SK-N-SH (cell line): ENCODE measurements at regions not wholly inside any gene's neighbourhood (a gene's known extent, or its start where the extent isn't known, plus 50 kb on each side); places are given as distances from the start of the nearest gene placed in this dataset.
A peak's percentile ranks its signal among the peaks of the same experiment; 100 is the strongest.
"Not testable (repeated sequence)": the region's sequence is repeated elsewhere in the genome, so short reads cannot be mapped to it uniquely, and the experiment has no call there.

Experiments used
- CTCF ChIA-PET: fragments of 300-600, 350-600 bp; formaldehyde crosslinking; extraction: SDS; loops from one replicate; lab custom pipeline; 2021; lab: Yijun Ruan, JAX
- POLR2A ChIA-PET: fragments of 350-600 bp; sonication (Branson Sonifier 250); formaldehyde crosslinking; extraction: SDS; loops from one replicate; lab custom pipeline; 2020; ENCODE audit warnings: antibody characterized with exemption, inconsistent platforms; lab: Yijun Ruan, JAX
- DNase-seq: peaks from one replicate; pipeline ENCODE4 v3.0.0; 2012
- H2AFZ ChIP-seq: fragments of 200-600 bp; sonication (generic); 2 replicates; pipeline ENCODE4 v1.8.1; 2016; ENCODE audit warnings: antibody characterized with exemption, mild to moderate bottlenecking, low read depth
- H3F3A ChIP-seq: fragments of 200-600 bp; sonication (generic); replicated peaks from 2 replicates; pipeline ENCODE3; 2016; ENCODE audit warnings: antibody characterized with exemption, mild to moderate bottlenecking; ENCODE audit not compliant: insufficient read depth
- H3K27ac ChIP-seq, 2 experiments: fragments of 200-500 bp in 1 of 2; fragments of 200-600 bp in 1 of 2; sonication (Bioruptor generic) in 1 of 2; sonication (generic), shearing (Covaris generic) in 1 of 2; 2 replicates each; pipeline versions ENCODE4 v1.5.1 to v1.6.1; 2014 to 2016; ENCODE audit warnings: low read depth in 2 of 2, inconsistent platforms in 1 of 2, low read length in 1 of 2, mild to moderate bottlenecking in 1 of 2, mixed read lengths in 1 of 2
- H3K27me3 ChIP-seq: fragments of 200-600 bp; sonication (generic), shearing (Covaris generic); 2 replicates; pipeline ENCODE4 v1.6.1; 2016; ENCODE audit warnings: mixed run types; ENCODE audit not compliant: insufficient read depth
- H3K36me3 ChIP-seq, 2 experiments: fragments of 200-500 bp in 1 of 2; fragments of 200-600 bp in 1 of 2; sonication (Bioruptor generic) in 1 of 2; sonication (generic) in 1 of 2; replicated peaks in 1 of 2; 2 replicates each; pipeline versions ENCODE3 to v1.5.1; 2014 to 2016; ENCODE audit warnings: low read length in 1 of 2, mild to moderate bottlenecking in 1 of 2; ENCODE audit not compliant: insufficient read depth in 2 of 2, control insufficient read depth in 1 of 2
- H3K4me1 ChIP-seq, 2 experiments: fragments of 200-500 bp in 1 of 2; fragments of 200-600 bp in 1 of 2; sonication (Bioruptor generic) in 1 of 2; sonication (generic), shearing (Covaris generic) in 1 of 2; 2 replicates each; pipeline versions ENCODE4 v1.5.1 to v1.6.1; 2014 to 2016; ENCODE audit warnings: low read depth in 1 of 2, low read length in 1 of 2, mixed run types in 1 of 2; ENCODE audit not compliant: insufficient read depth in 2 of 2, control insufficient read depth in 1 of 2
- H3K4me2 ChIP-seq: fragments of 200-600 bp; sonication (generic), shearing (Covaris generic); 2 replicates; pipeline ENCODE4 v1.6.1; 2017; ENCODE audit warnings: mixed run types
- H3K4me3 ChIP-seq, 2 experiments: fragments of 200-500 bp in 1 of 2; fragments of 200-600 bp in 1 of 2; sonication (Bioruptor generic) in 1 of 2; sonication (generic), shearing (Covaris generic) in 1 of 2; 2 replicates each; pipeline versions ENCODE4 v1.5.1 to v1.8.1; 2014 to 2016; ENCODE audit warnings: low read depth in 2 of 2, inconsistent platforms in 1 of 2, low read length in 1 of 2, mild to moderate bottlenecking in 1 of 2, mixed read lengths in 1 of 2, moderate library complexity in 1 of 2
- H3K79me2 ChIP-seq: fragments of 200-600 bp; sonication (generic); 2 replicates; pipeline ENCODE4 v1.8.1; 2017; ENCODE audit warnings: mild to moderate bottlenecking; ENCODE audit not compliant: insufficient read depth
- H3K9ac ChIP-seq: fragments of 200-600 bp; sonication (generic); 2 replicates; pipeline ENCODE4 v1.6.1; 2017; ENCODE audit warnings: mixed run types
- H3K9me2 ChIP-seq: fragments of 200-600 bp; sonication (generic); 2 replicates; pipeline ENCODE4 v1.6.1; 2017; ENCODE audit warnings: mixed run types
- H3K9me3 ChIP-seq: fragments of 200-600 bp; sonication (generic); 2 replicates; pipeline ENCODE4 v1.6.1; 2017; ENCODE audit warnings: mixed run types, mild to moderate bottlenecking, moderate library complexity
- H4K20me1 ChIP-seq: fragments of 200-600 bp; sonication (generic); 2 replicates; pipeline ENCODE4 v1.6.1; 2017; ENCODE audit warnings: mild to moderate bottlenecking, mixed run types; ENCODE audit not compliant: insufficient read depth
- EZH2phosphoT487 ChIP-seq: fragments of 200-600 bp; sonication (generic); IDR thresholded peaks from 2 replicates; pipeline ENCODE4 v1.6.1; 2017; ENCODE audit warnings: low read depth, mixed run types, mild to moderate bottlenecking, antibody characterized with exemption, moderate library complexity, borderline replicate concordance
- GABPA ChIP-seq: IDR thresholded peaks from 2 replicates; pipeline ENCODE4 v1.4.0; 2012; ENCODE audit warnings: low read depth, mild to moderate bottlenecking
- GATA2 ChIP-seq: sonication (generic); formaldehyde crosslinking; IDR thresholded peaks from 2 replicates; pipeline ENCODE4 v1.5.0; 2020; ENCODE audit warnings: mild to moderate bottlenecking, missing genetic modification reagents
- JUND ChIP-seq: IDR thresholded peaks from 2 replicates; pipeline ENCODE4 v1.4.0; 2012
- MAX ChIP-seq: IDR thresholded peaks from 2 replicates; pipeline ENCODE4 v1.4.0; 2012; ENCODE audit warnings: low read depth
- NFIC ChIP-seq: IDR thresholded peaks from 2 replicates; pipeline ENCODE4 v1.4.0; 2012; ENCODE audit warnings: borderline replicate concordance
- NRF1 ChIP-seq: IDR thresholded peaks from 2 replicates; pipeline ENCODE4 v1.6.1; 2012; ENCODE audit warnings: low read depth, mild to moderate bottlenecking, low read length
- RCOR1 ChIP-seq: fragments of 150-350 bp; IDR thresholded peaks from 2 replicates; pipeline ENCODE4 v1.6.1; 2017; ENCODE audit warnings: antibody characterized with exemption, low read length
- SIN3A ChIP-seq: IDR thresholded peaks from 2 replicates; pipeline ENCODE4 v1.6.1; 2012; ENCODE audit warnings: low read depth, mild to moderate bottlenecking, low read length, moderate library complexity, borderline replicate concordance
- TAF1 ChIP-seq: IDR thresholded peaks from 2 replicates; pipeline ENCODE4 v1.6.1; 2012; ENCODE audit warnings: low read depth, mild to moderate bottlenecking, low read length, moderate library complexity, borderline replicate concordance
- USF1 ChIP-seq: IDR thresholded peaks from 2 replicates; pipeline ENCODE4 v1.4.0; 2012; ENCODE audit warnings: low read depth, borderline replicate concordance
- USF2 ChIP-seq: fragments of 150-350 bp; IDR thresholded peaks from 2 replicates; pipeline ENCODE4 v1.6.1; 2017; ENCODE audit warnings: antibody characterized with exemption, low read length, low read depth, borderline replicate concordance
- WGBS: methylation state at CpG from one replicate; pipeline ENCODE4 v1.1.6; 2017; ENCODE audit warnings: low lambda C conversion rate; 5-methylcytosine and 5-hydroxymethylcytosine counted together

- WGBS, result 86% methylated on average over 1 of the region's 1 CpG
- CTCF ChIA-PET, result no interaction called here
- no peak for TF ChIP-seq TAF1
- TF ChIP-seq GATA2 (CRISPR knock-in tag), result no peak
- no peak for TF ChIP-seq EZH2phosphoT487
- TF ChIP-seq NFIC, result no peak
- TF ChIP-seq USF1, result no peak
- no peak for TF ChIP-seq MAX
- no peak for TF ChIP-seq JUND
- no peak for TF ChIP-seq SIN3A
- no peaks in the 10 kb centered on the region for H4K20me1 ChIP-seq
- H3K27ac ChIP-seq, result no peak overlapping the region
- H3K79me2 ChIP-seq, result no peaks in the 10 kb centered on the region
- H3K36me3 ChIP-seq, result no peaks in the 10 kb centered on the region
- no peaks in the 10 kb centered on the region for H3K9me3 ChIP-seq
- no peak for DNase-seq
- POLR2A ChIA-PET, result no interaction called here
- H3K4me1 ChIP-seq, result no peaks in the 10 kb centered on the region; a peak in 1 of 4 replicates
- no peak overlapping the region for H3K4me3 ChIP-seq
- no peak overlapping the region for H3K9ac ChIP-seq
- no peak overlapping the region for H2AFZ ChIP-seq
- no peak overlapping the region for H3K4me2 ChIP-seq
- H3F3A ChIP-seq, result no peaks in the 10 kb centered on the region
- H3K27me3 ChIP-seq, result no peaks in the 10 kb centered on the region
- H3K9me2 ChIP-seq, result no peaks in the 10 kb centered on the region
Observed at GRCh38 chr3:110021659-110022058, 684.3 kb upstream of the DPPA4 start.

GRCh38 chr3:110023022-110023421, 685.7 kb upstream of the DPPA4 start:
- H3K27me3 ChIP-seq, H3K9me3 ChIP-seq, DNase-seq, H3K27ac ChIP-seq, H3K36me3 ChIP-seq, H4K20me1 ChIP-seq, CTCF ChIA-PET, H3K9me2 ChIP-seq, H3K4me2 ChIP-seq, H3K9ac ChIP-seq, H3K79me2 ChIP-seq, H3K4me1 ChIP-seq, H3K4me3 ChIP-seq, H3F3A ChIP-seq, POLR2A ChIA-PET, H2AFZ ChIP-seq: not testable (repeated sequence)
- WGBS, result 50% methylated on average over 1 of the region's 1 CpG

- ChIA-PET POLR2A (no interaction called here), CTCF (interaction anchor here (1.1 kb wide), 1 partner anchor 754 kb away, joined by 3 read pairs; no protein-coding TSS in a partner anchor)
Observed at GRCh38 chr3:110026421-110026820, 689.1 kb upstream of the DPPA4 start.

More at GRCh38 chr3:110026421-110026820, 689.1 kb upstream of the DPPA4 start:
- Histone ChIP-seq H3K79me2 (no peaks in the 10 kb centered on the region), H3K9me2 (no peaks in the 10 kb centered on the region), H3K9ac (no peak overlapping the region), H3K36me3 (no peaks in the 10 kb centered on the region), H3K27me3 (no peaks in the 10 kb centered on the region), H4K20me1 (no peaks in the 10 kb centered on the region), H3K4me3 (no peak overlapping the region), H3K27ac (peak overlapping the region in 1 of 2 experiments; percentile 25; a peak in 1 of 4 replicates), H3K4me1 (no peaks in the 10 kb centered on the region; a peak in 1 of 4 replicates), H3F3A (no peaks in the 10 kb centered on the region), H2AFZ (no peak overlapping the region), H3K9me3 (no peaks in the 10 kb centered on the region), H3K4me2 (no peak overlapping the region)
- WGBS, result 49% methylated on average over 2 of the region's 2 CpGs
- no peak for TF ChIP-seq GABPA
- no peak for TF ChIP-seq RCOR1
- no peak for TF ChIP-seq USF2
- TF ChIP-seq TAF1, result no peak
- no peak for TF ChIP-seq NRF1
- peak; percentile 2 for DNase-seq
